MM.1S (cell line): ENCODE measurements at regions not wholly inside any gene's neighbourhood (a gene's known extent, or its start where the extent isn't known, plus 50 kb on each side); places are given as distances from the start of the nearest gene placed in this dataset.

ENCODE experiments used
- DNase-seq: peaks from one replicate; pipeline ENCODE4 v3.0.0-alpha.2; 2015
- H2AFZ ChIP-seq: fragments of 300-600 bp; sonication (generic); 2 replicates; pipeline ENCODE4 v1.6.0; 2016; ENCODE audit warnings: antibody characterized with exemption, low read length
- H3F3A ChIP-seq: fragments of 300-600 bp; sonication (generic); 2 replicates; pipeline ENCODE4 v1.6.1; 2016; ENCODE audit warnings: mild to moderate bottlenecking, antibody characterized with exemption, low read length, moderate library complexity, mixed read lengths; ENCODE audit not compliant: insufficient read depth
- H3K27ac ChIP-seq: fragments of 300-600 bp; sonication (generic); 2 replicates; pipeline ENCODE4 v1.5.1; 2016; ENCODE audit warnings: mild to moderate bottlenecking, low read length
- H3K27me3 ChIP-seq: fragments of 300-600 bp; sonication (generic); replicated peaks from 2 replicates; pipeline ENCODE4 v1.6.0; 2016; ENCODE audit warnings: low read length; ENCODE audit not compliant: insufficient read depth
- H3K36me3 ChIP-seq: fragments of 300-600 bp; sonication (generic); replicated peaks from 2 replicates; pipeline ENCODE4 v1.6.1; 2016; ENCODE audit warnings: mild to moderate bottlenecking, low read length, mixed read lengths; ENCODE audit not compliant: insufficient read depth
- H3K4me1 ChIP-seq: fragments of 300-600 bp; sonication (generic); 2 replicates; pipeline ENCODE4 v1.6.1; 2016; ENCODE audit warnings: low read length, mixed read lengths
- H3K4me2 ChIP-seq: fragments of 300-600 bp; sonication (generic); 2 replicates; pipeline ENCODE4 v1.6.0; 2016; ENCODE audit warnings: low read depth, low read length
- H3K4me3 ChIP-seq: fragments of 300-600 bp; sonication (generic); 2 replicates; pipeline ENCODE4 v1.5.1; 2016; ENCODE audit warnings: low read length, mixed read lengths
- H3K79me2 ChIP-seq: fragments of 300-600 bp; sonication (generic); 2 replicates; pipeline ENCODE4 v1.6.1; 2016; ENCODE audit warnings: mixed run types, low read length, mixed read lengths
- H3K9ac ChIP-seq: fragments of 300-600 bp; sonication (generic); 2 replicates; pipeline ENCODE4 v1.6.1; 2016; ENCODE audit warnings: low read length, mixed read lengths
- H3K9me2 ChIP-seq: fragments of 300-600 bp; sonication (generic); replicated peaks from 2 replicates; pipeline ENCODE4 v1.6.1; 2016; ENCODE audit warnings: mild to moderate bottlenecking, low read length, mixed read lengths; ENCODE audit not compliant: insufficient read depth
- H3K9me3 ChIP-seq: fragments of 300-600 bp; sonication (generic); replicated peaks from 2 replicates; pipeline ENCODE4 v1.6.1; 2016; ENCODE audit warnings: mild to moderate bottlenecking, low read length, mixed read lengths; ENCODE audit not compliant: insufficient read depth
- H4K20me1 ChIP-seq: fragments of 300-600 bp; sonication (generic); 2 replicates; pipeline ENCODE4 v1.6.1; 2016; ENCODE audit warnings: mild to moderate bottlenecking, low read length, moderate library complexity, mixed read lengths; ENCODE audit not compliant: insufficient read depth
- EZH2 ChIP-seq: fragments of 300-600 bp; sonication (generic); optimal IDR thresholded peaks from 2 replicates; pipeline ENCODE3; 2017; ENCODE audit warnings: low read depth, mild to moderate bottlenecking, antibody characterized with exemption, low read length, mixed read lengths
- EZH2phosphoT487 ChIP-seq: fragments of 300-600 bp; sonication (generic); IDR thresholded peaks from 2 replicates; pipeline ENCODE4 v1.6.1; 2018; ENCODE audit warnings: antibody characterized with exemption, low read length
- TF ChIP-seq, protein P1 (sequence below): fragments of 300-600 bp; sonication (generic); IDR thresholded peaks from 2 replicates; pipeline ENCODE4 v1.5.1; 2016; ENCODE audit warnings: antibody characterized with exemption, low read length, mixed read lengths

DNA sequence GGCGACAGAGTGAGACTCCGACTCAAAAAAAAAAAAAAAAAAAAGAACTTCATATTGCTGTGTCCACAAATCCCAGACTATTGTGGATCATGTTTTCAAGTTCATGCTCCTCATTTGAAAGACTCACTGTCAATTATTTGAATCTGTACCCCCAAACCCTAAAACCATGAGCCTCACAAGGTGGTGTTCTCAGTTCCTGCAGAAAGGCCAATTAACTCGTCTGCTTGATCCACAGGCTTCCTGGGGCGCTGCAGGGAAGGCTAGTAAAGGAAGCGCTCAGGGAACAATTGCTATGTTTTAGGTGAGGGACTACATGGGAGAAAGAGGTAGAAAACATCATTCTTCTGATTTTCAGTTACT lies 396.8 kb upstream of the NETO1 start:
- Histone ChIP-seq H3K79me2 (no peaks in the 10 kb centered on the region), H3K9me2 (no peaks in the 10 kb centered on the region), H3K9me3 (no peaks in the 10 kb centered on the region), H3K36me3 (no peaks in the 10 kb centered on the region), H4K20me1 (no peaks in the 10 kb centered on the region), H3K4me1 (no peaks in the 10 kb centered on the region), H3K27me3 (no peaks in the 10 kb centered on the region), H3F3A (no peaks in the 10 kb centered on the region), H3K4me3 (no peak overlapping the region), H3K4me2 (no peak overlapping the region), H3K27ac (no peak overlapping the region), H2AFZ (no peak overlapping the region), H3K9ac (no peak overlapping the region)
- TF ChIP-seq EZH2phosphoT487 (no peak), EZH2 (no peak)
- TF ChIP-seq, protein P1, sequence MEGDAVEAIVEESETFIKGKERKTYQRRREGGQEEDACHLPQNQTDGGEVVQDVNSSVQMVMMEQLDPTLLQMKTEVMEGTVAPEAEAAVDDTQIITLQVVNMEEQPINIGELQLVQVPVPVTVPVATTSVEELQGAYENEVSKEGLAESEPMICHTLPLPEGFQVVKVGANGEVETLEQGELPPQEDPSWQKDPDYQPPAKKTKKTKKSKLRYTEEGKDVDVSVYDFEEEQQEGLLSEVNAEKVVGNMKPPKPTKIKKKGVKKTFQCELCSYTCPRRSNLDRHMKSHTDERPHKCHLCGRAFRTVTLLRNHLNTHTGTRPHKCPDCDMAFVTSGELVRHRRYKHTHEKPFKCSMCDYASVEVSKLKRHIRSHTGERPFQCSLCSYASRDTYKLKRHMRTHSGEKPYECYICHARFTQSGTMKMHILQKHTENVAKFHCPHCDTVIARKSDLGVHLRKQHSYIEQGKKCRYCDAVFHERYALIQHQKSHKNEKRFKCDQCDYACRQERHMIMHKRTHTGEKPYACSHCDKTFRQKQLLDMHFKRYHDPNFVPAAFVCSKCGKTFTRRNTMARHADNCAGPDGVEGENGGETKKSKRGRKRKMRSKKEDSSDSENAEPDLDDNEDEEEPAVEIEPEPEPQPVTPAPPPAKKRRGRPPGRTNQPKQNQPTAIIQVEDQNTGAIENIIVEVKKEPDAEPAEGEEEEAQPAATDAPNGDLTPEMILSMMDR: no peak
- no peak for DNase-seq

GRCh38 chr18:73261923-73262322 lies 394.1 kb upstream of the NETO1 start:
- Histone ChIP-seq H3K27me3 (no peaks in the 10 kb centered on the region), H3F3A (no peaks in the 10 kb centered on the region), H4K20me1 (no peaks in the 10 kb centered on the region), H3K9me3 (no peaks in the 10 kb centered on the region), H3K36me3 (no peaks in the 10 kb centered on the region), H2AFZ (no peak overlapping the region), H3K4me1 (no peaks in the 10 kb centered on the region), H3K79me2 (no peaks in the 10 kb centered on the region), H3K4me2 (no peak overlapping the region), H3K9ac (no peak overlapping the region), H3K4me3 (no peak overlapping the region), H3K27ac (no peak overlapping the region), H3K9me2 (no peaks in the 10 kb centered on the region)
- TF ChIP-seq, protein P1: no peak
- no peak for TF ChIP-seq EZH2
- TF ChIP-seq EZH2phosphoT487: no peak
- no peak for DNase-seq

- no peaks in the 10 kb centered on the region for H3K27me3 ChIP-seq
- no peak for DNase-seq
Observed at GRCh38 chr18:73261243-73261642, 393.5 kb upstream of the NETO1 start.

More at GRCh38 chr18:73261243-73261642, 393.5 kb upstream of the NETO1 start:
- Histone ChIP-seq H3K9ac (no peak overlapping the region), H4K20me1 (no peaks in the 10 kb centered on the region), H3K4me1 (no peaks in the 10 kb centered on the region), H3K79me2 (no peaks in the 10 kb centered on the region), H3K4me3 (no peak overlapping the region), H3K9me3 (no peaks in the 10 kb centered on the region), H3K27ac (no peak overlapping the region), H3K36me3 (no peaks in the 10 kb centered on the region), H2AFZ (no peak overlapping the region), H3F3A (no peaks in the 10 kb centered on the region), H3K9me2 (no peaks in the 10 kb centered on the region), H3K4me2 (no peak overlapping the region)
- TF ChIP-seq EZH2phosphoT487 (no peak), EZH2 (no peak)
- TF ChIP-seq, protein P1: no peak
